Peyer's patch (tissue), 4 donors: ENCODE measurements at regions not wholly inside any gene's neighbourhood (a gene's known extent, or its start where the extent isn't known, plus 50 kb on each side); places are given as distances from the start of the nearest gene placed in this dataset.

Experiments used
- POLR2A ChIP-seq, 2 donors: fragments of 450-650 bp; IDR thresholded peaks; one replicate each; pipeline ENCODE4 v1.5.1; 2017; ENCODE audit warnings: antibody characterized with exemption in 2 of 2, mild to moderate bottlenecking in 2 of 2, moderate library complexity in 2 of 2
- TF ChIP-seq, protein P1 (sequence below), 6 experiments: fragments of 450-650 bp in 4 of 6; fragments of 200-600 bp in 2 of 6; sonication (generic) in 1 of 6; IDR thresholded peaks; one replicate each; pipeline ENCODE4 v1.5.1; 2017 to 2019; ENCODE audit warnings: antibody characterized with exemption in 6 of 6, mild to moderate bottlenecking in 3 of 6, moderate library complexity in 1 of 6

DNA sequence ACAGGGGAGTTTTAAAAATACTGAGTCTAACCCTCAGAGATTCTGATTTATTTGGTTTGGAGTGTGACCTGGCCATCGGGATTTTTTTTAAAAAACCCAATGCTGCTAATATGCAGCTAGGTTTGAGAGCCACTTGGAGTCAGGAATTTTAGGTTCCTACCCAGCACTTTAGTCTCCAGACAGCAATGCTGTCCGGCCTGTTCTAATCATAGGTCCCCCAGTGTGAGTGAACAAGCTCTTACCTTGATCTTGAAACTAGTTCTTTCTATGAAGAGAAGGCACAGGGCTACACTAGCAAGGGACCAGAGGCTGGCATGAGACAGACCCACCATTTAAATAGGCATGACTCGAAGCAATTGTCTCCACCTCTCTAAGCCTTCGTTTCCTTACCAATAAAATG lies 103.5 kb downstream of the SMIM20 start:
- TF ChIP-seq, protein P1, sequence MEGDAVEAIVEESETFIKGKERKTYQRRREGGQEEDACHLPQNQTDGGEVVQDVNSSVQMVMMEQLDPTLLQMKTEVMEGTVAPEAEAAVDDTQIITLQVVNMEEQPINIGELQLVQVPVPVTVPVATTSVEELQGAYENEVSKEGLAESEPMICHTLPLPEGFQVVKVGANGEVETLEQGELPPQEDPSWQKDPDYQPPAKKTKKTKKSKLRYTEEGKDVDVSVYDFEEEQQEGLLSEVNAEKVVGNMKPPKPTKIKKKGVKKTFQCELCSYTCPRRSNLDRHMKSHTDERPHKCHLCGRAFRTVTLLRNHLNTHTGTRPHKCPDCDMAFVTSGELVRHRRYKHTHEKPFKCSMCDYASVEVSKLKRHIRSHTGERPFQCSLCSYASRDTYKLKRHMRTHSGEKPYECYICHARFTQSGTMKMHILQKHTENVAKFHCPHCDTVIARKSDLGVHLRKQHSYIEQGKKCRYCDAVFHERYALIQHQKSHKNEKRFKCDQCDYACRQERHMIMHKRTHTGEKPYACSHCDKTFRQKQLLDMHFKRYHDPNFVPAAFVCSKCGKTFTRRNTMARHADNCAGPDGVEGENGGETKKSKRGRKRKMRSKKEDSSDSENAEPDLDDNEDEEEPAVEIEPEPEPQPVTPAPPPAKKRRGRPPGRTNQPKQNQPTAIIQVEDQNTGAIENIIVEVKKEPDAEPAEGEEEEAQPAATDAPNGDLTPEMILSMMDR (IDR thresholded peaks at IDR 0.05) = no peak
- TF ChIP-seq POLR2A (IDR thresholded peaks at IDR 0.05) = no peak
